ENCODE measurements at regions not wholly inside any gene's neighbourhood (a gene's known extent, or its start where the extent isn't known, plus 50 kb on each side); places are given as distances from the start of the nearest gene placed in this dataset.
"Not testable (repeated sequence)": the region's sequence is repeated elsewhere in the genome, so short reads cannot be mapped to it uniquely, and the experiment has no call there.

- DNase-seq (ENCODE audit: low read depth in 2 of 3, low spot score in 1 of 3): no peak
Measured at GRCh38 chr2:156769802-156770201, 333.6 kb downstream of the GPD2 start.

GRCh38 chr2:156778916-156779315 lies 342.7 kb downstream of the GPD2 start:
- DNase-seq (ENCODE audit: low read depth in 2 of 3, low spot score in 1 of 3): no peak

- no peak for DNase-seq (ENCODE audit: low read depth in 2 of 3, low spot score in 1 of 3)
Measured at GRCh38 chr2:156779416-156780120, 343.4 kb downstream of the GPD2 start.

GRCh38 chr2:156781677-156782076 lies 345.5 kb downstream of the GPD2 start:
- not testable (repeated sequence) for DNase-seq (ENCODE audit: low read depth in 2 of 3, low spot score in 1 of 3)

- no peak for DNase-seq (ENCODE audit: low read depth in 2 of 3, low spot score in 1 of 3)
Measured at GRCh38 chr2:156784020-156784701, 348.0 kb downstream of the GPD2 start.

GRCh38 chr2:156787517-156787916 lies 351.3 kb downstream of the GPD2 start:
- no peak for DNase-seq (ENCODE audit: low read depth in 2 of 3, low spot score in 1 of 3)

- no peak for DNase-seq (ENCODE audit: low read depth in 2 of 3, low spot score in 1 of 3)
Measured at GRCh38 chr2:156790343-156791037, 354.3 kb downstream of the GPD2 start.

- DNase-seq (ENCODE audit: low read depth in 2 of 3, low spot score in 1 of 3): no peak
Measured at GRCh38 chr2:156792242-156792840, 356.2 kb downstream of the GPD2 start.

GRCh38 chr2:156797832-156798231 lies 361.7 kb downstream of the GPD2 start:
- DNase-seq (ENCODE audit: low read depth in 2 of 3, low spot score in 1 of 3): no peak

- DNase-seq (ENCODE audit: low read depth in 2 of 3, low spot score in 1 of 3): no peak
Measured at GRCh38 chr2:156800065-156800653, 364.0 kb downstream of the GPD2 start.

- DNase-seq (ENCODE audit: low read depth in 2 of 3, low spot score in 1 of 3): no peak
Measured at GRCh38 chr2:156800781-156801361, 364.7 kb downstream of the GPD2 start.

- DNase-seq (ENCODE audit: low read depth in 2 of 3, low spot score in 1 of 3): no peak
Measured at GRCh38 chr2:156803243-156803642, 367.1 kb downstream of the GPD2 start.

- no peak for DNase-seq (ENCODE audit: low read depth in 2 of 3, low spot score in 1 of 3)
Measured at GRCh38 chr2:156803967-156804366, 367.8 kb downstream of the GPD2 start.

- no peak for DNase-seq (ENCODE audit: low read depth in 2 of 3, low spot score in 1 of 3)
Measured at GRCh38 chr2:156810094-156810493, 373.9 kb downstream of the GPD2 start.

- no peak for DNase-seq (ENCODE audit: low read depth in 2 of 3, low spot score in 1 of 3)
Measured at GRCh38 chr2:156812496-156812895, 376.3 kb downstream of the GPD2 start.

- DNase-seq (ENCODE audit: low read depth in 2 of 3, low spot score in 1 of 3): no peak
Measured at GRCh38 chr2:156817430-156817829, 381.3 kb downstream of the GPD2 start.

- DNase-seq (ENCODE audit: low read depth in 2 of 3, low spot score in 1 of 3): no peak
Measured at GRCh38 chr2:156818221-156818620, 382.0 kb downstream of the GPD2 start.

GRCh38 chr2:156818944-156819343 lies 382.8 kb downstream of the GPD2 start:
- DNase-seq (ENCODE audit: low read depth in 2 of 3, low spot score in 1 of 3): no peak

- DNase-seq (ENCODE audit: low read depth in 2 of 3, low spot score in 1 of 3): no peak
Measured at GRCh38 chr2:156826341-156826933, 390.3 kb downstream of the GPD2 start.

GRCh38 chr2:156834431-156834830 lies 398.3 kb downstream of the GPD2 start:
- no peak for DNase-seq (ENCODE audit: low read depth in 2 of 3, low spot score in 1 of 3)
